Breast epithelium (tissue), 3 donors: ENCODE measurements at regions not wholly inside any gene's neighbourhood (a gene's known extent, or its start where the extent isn't known, plus 50 kb on each side); places are given as distances from the start of the nearest gene placed in this dataset.

Experiments used
- POLR2A ChIP-seq: fragments of 450-650 bp; IDR thresholded peaks from one replicate; pipeline ENCODE4 v1.6.1; 2016; ENCODE audit warnings: antibody characterized with exemption, mild to moderate bottlenecking, moderate library complexity
- POLR2AphosphoS5 ChIP-seq, 3 donors: sonication (generic); formaldehyde crosslinking; IDR thresholded peaks; one replicate each; pipeline ENCODE4 v1.6.1; 2017; ENCODE audit warnings: antibody characterized with exemption in 3 of 3
- TF ChIP-seq, protein P1 (sequence below), 3 donors: fragments of 450-650 bp; IDR thresholded peaks; one replicate each; pipeline ENCODE4 v1.5.1; 2016 to 2017; ENCODE audit warnings: antibody characterized with exemption in 3 of 3, mild to moderate bottlenecking in 3 of 3, moderate library complexity in 3 of 3

- TF ChIP-seq, protein P1, sequence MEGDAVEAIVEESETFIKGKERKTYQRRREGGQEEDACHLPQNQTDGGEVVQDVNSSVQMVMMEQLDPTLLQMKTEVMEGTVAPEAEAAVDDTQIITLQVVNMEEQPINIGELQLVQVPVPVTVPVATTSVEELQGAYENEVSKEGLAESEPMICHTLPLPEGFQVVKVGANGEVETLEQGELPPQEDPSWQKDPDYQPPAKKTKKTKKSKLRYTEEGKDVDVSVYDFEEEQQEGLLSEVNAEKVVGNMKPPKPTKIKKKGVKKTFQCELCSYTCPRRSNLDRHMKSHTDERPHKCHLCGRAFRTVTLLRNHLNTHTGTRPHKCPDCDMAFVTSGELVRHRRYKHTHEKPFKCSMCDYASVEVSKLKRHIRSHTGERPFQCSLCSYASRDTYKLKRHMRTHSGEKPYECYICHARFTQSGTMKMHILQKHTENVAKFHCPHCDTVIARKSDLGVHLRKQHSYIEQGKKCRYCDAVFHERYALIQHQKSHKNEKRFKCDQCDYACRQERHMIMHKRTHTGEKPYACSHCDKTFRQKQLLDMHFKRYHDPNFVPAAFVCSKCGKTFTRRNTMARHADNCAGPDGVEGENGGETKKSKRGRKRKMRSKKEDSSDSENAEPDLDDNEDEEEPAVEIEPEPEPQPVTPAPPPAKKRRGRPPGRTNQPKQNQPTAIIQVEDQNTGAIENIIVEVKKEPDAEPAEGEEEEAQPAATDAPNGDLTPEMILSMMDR (IDR thresholded peaks at IDR 0.05) = no peak
- TF ChIP-seq POLR2AphosphoS5 (IDR thresholded peaks at IDR 0.05) (no peak), POLR2A (no peak)
Measured at GRCh38 chr13:83333614-83334388, 548.5 kb downstream of the SLITRK1 start.
